Retinal pigment epithelial cell (primary cell): ENCODE measurements at regions not wholly inside any gene's neighbourhood (a gene's known extent, or its start where the extent isn't known, plus 50 kb on each side); places are given as distances from the start of the nearest gene placed in this dataset.

Source experiments
- DNase-seq: peaks from one replicate; pipeline ENCODE4 v3.0.0-alpha.2; 2010; ENCODE audit warnings: low read depth
- H3K4me3 ChIP-seq: 2 replicates; pipeline ENCODE4 v1.5.1; 2011; ENCODE audit warnings: mild to moderate bottlenecking, low read length, control low read depth, moderate library complexity
- TF ChIP-seq, protein P1 (sequence below): conservative IDR thresholded peaks from 2 replicates; pipeline ENCODE4 v1.5.1; 2011; ENCODE audit warnings: low read depth, low read length, control low read depth, inconsistent platforms

DNA sequence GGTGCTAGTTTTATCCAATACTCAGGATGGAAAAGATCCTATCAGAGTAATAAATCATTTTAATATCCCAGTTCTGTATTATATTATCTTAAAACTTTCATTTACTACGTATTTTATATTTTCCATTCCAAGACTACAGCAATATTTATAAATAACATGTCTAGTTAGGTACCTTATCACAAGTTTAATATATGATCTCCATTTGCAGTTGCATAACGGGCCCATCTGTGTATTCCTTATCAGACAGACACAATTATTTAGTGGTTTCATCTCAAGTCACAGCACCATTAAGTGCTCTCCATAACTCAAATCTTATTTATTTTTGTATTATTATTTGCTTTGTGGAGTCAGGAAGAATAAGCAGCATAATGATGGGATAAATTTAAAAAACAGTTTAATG lies 333.9 kb downstream of the SH2D1A start:
- TF ChIP-seq, protein P1, sequence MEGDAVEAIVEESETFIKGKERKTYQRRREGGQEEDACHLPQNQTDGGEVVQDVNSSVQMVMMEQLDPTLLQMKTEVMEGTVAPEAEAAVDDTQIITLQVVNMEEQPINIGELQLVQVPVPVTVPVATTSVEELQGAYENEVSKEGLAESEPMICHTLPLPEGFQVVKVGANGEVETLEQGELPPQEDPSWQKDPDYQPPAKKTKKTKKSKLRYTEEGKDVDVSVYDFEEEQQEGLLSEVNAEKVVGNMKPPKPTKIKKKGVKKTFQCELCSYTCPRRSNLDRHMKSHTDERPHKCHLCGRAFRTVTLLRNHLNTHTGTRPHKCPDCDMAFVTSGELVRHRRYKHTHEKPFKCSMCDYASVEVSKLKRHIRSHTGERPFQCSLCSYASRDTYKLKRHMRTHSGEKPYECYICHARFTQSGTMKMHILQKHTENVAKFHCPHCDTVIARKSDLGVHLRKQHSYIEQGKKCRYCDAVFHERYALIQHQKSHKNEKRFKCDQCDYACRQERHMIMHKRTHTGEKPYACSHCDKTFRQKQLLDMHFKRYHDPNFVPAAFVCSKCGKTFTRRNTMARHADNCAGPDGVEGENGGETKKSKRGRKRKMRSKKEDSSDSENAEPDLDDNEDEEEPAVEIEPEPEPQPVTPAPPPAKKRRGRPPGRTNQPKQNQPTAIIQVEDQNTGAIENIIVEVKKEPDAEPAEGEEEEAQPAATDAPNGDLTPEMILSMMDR, result no peak
- no peak overlapping the region for H3K4me3 ChIP-seq
- DNase-seq, result no peak

DNA sequence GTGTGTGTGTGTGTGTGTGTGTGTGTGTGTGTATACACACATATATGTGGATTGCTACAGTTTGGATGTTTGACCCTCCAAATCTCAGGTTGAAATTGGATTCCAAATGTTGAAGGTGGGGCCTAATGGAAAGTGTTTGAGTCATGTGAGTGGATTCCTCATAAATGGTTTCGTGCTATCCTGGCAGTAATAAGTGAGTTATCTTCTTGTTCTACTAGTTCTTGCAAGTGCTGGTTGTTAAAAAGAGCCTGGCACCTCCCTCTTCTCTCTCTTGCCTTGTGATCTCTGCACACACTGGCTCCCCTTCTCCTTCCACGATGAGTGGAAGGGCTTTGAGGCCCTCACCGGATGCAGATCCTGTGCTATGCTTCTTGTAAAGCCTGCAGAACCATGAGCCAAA lies 344.1 kb downstream of the SH2D1A start:
- no peak for DNase-seq
- no peak overlapping the region for H3K4me3 ChIP-seq
- TF ChIP-seq, protein P1, result no peak

DNA sequence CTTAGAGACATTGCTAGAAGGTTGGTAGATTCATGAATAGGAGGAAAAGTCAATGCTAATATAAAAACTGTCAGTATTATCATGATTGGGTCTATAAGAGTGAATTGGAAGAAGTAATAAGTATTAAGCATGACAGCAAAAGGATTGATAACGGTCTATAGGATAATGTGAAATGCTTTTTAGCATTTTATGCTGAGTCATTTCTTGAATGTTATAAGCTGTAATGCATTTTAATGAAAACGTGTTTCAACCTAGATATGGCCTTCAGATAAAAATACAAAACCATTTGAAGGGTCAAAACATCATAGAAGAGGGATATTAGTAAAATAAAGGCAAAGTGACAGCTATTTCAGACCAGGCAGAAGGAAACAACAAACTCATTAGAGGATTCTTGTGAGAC lies 353.5 kb downstream of the SH2D1A start:
- TF ChIP-seq, protein P1, result no peak
- H3K4me3 ChIP-seq, result no peak overlapping the region
- DNase-seq, result no peak

DNA sequence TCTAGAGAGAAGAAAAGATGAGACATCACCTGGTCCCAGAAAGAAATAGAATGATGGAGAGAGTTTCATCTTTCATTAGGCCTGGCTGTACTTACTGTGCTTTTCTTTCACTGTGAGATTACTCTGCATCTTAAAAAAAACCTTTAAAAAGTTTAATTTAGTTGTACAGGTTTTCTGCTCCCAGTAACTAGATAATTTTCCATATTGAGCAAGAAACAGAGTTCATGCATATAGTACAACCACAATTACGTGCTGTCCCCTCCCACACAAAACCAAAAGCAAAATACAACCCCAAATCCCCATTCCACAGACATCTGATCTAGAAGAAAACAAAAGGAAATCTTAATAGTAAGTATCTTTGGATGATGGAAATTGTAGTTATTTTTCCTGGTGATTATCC lies 371.2 kb downstream of the SH2D1A start:
- H3K4me3 ChIP-seq, result no peak overlapping the region
- TF ChIP-seq, protein P1, result no peak
- DNase-seq, result no peak

DNA sequence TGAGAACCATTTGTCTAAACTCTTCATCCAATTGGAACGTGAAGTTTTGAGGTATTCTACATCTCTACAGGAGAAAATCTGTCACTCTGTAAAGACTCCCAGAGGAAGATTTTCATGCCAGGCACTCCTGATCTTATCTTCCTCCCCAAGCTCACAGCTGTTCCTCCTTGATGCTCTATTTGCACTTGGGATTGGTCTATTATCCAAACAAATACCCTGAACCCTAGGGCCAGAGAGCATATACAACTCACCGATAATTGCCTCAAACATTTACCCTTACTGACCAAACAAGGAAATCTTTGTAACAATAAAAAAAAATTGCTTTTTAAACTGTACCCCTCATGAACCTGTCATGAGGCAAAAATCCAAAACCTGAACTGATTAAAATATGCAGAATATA lies 372.7 kb downstream of the SH2D1A start:
- no peak overlapping the region for H3K4me3 ChIP-seq
- DNase-seq, result no peak
- TF ChIP-seq, protein P1, result no peak

DNA sequence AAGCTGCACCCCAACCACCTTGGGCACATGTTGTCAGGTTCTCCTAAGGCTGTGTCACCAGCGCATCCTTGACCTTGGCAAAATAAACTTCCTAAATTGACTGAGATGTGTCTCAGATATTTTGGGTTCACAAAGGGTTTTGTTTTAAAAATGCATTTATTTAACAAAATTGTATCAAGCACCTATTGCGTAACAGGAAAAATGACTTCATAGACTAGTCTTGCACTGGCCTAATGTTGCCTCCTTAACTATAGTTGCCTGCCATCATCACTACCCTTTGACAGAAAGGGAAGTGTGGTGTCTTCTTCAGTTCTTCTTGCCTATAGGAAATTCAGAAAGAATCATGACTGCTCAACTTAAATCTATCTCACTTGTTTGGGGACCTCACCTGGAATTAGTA lies 374.2 kb downstream of the SH2D1A start:
- DNase-seq, result no peak
- TF ChIP-seq, protein P1, result no peak
- H3K4me3 ChIP-seq, result no peak overlapping the region

DNA sequence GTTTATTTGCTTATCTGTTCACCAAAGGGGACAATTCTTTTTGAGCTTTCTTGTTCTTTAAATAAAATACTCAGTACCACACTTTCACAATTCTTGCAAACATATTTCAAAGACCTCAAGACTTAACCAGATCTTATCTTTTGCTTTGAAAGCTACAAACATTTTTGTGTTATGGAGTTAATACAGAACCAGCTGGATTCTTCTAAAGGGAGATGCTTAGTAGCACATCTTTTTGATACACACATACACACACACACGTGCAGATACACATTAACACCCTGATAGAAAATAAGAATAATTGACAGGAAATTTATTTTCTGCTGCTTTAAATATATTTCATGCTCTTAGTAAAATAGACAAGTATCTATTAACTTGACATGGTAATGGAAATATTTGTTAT lies 379.1 kb downstream of the SH2D1A start:
- H3K4me3 ChIP-seq, result no peak overlapping the region
- DNase-seq, result no peak
- TF ChIP-seq, protein P1, result no peak
